ENCODE measurements at regions not wholly inside any gene's neighbourhood (a gene's known extent, or its start where the extent isn't known, plus 50 kb on each side); places are given as distances from the start of the nearest gene placed in this dataset.

DNA sequence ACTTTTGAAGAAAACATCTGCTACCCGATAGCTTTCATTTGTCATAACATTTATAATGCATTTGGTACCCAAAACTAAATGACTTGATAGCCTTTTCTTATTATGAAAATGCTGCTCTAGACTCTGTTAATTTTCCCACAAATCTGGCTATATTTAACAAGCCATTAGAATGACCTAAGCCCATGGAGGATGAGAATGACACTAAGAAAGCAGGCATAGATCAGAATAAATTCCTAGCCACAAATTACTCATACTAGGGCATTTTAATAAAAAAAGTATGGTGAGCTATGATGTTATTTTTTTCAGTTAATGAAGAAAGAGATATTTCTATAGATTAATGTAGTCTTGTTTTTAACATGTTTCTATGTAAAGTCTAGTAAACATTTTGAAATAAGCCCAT lies 1728.3 kb downstream of the SUCLG1 start:
- DNase-seq = no peak

- no peak for DNase-seq
Observed at GRCh38 chr2:82728090-82728489, 1731.0 kb downstream of the SUCLG1 start.

DNA sequence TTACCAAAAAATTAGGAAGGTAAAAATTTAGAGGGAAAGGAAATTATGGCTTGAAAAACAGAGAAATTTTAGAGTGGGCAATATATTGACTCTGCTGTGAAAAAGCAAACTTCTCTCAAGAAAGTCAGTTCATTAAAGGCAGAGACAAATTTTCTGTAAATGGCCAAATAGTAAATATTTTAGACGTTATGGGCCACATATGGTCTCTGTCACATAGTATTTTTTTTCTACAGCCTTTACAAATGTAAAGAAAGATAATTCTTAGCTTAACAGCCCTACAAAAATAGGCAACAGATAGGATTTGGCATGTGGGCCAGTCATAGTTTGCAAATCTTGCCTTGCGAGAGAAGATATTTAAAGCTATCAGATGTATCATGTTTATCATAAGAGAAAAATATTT lies 1750.4 kb downstream of the SUCLG1 start:
- DNase-seq = no peak

DNA sequence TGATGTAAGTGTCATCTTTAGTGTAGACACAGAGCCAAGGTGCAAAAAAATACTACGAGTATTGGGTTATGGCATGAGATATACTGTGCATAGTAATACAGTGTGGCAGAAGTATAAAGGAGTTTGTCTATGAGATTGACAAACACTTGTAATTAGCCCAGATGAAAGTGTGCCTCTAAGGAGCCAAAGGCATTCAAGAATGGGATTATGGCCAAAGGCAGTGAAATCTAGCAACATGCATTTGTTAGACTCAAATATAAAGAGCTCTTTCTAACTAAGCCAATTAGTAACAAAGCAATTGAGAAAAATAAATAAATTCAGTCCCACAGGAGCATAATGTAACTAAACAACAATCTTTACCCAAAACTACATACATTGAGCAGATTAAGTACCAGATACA lies 1761.8 kb downstream of the SUCLG1 start:
- no peak for DNase-seq

DNA sequence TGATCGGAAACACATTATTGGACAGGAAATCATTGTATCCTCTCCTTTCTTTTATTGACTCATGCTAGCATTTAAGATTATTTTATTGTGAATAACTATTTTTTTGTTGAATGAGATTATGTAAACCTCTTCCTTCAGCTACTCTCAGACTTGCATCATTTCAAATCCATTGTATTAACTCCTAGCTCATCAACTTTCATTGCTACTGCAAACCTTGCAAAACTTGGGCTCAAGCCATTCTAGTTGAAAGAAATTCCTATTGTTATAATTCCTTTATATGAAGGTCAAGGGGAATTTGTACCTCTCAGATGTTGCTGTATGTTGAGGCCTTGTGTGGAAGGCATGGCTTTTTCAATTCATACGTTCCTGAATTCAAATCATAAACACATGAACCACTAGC lies 1764.6 kb downstream of the SUCLG1 start:
- no peak for DNase-seq

DNA sequence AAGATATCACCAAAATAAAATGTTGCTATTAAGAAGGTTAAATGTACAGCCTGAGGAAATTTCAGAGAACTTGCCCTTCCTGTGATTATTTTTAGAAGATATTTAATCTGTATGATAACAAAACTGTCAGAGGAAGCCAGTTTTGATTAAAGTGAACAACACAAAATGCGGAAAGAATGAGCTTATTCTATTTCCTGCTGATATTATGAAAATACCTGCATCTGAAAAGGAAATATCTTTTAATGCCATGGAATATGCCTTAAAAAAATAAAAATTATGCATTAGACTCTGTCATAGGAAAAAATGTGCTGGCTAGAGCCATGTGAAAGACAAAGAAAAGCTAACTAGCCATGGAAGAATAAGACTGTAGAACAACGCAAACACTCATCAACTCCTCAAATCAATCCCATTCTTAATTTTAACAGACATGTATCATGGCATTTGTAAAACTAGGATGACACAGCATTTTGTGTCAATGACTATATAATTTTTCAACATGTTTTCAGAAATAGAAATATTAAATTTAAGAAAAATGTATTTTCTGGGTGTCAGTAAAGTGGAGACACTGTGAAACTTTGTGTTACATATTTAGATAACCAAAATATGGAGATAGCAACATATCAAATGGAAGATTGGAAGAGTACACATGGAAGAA lies 1768.2 kb downstream of the SUCLG1 start:
- no peak for DNase-seq

DNA sequence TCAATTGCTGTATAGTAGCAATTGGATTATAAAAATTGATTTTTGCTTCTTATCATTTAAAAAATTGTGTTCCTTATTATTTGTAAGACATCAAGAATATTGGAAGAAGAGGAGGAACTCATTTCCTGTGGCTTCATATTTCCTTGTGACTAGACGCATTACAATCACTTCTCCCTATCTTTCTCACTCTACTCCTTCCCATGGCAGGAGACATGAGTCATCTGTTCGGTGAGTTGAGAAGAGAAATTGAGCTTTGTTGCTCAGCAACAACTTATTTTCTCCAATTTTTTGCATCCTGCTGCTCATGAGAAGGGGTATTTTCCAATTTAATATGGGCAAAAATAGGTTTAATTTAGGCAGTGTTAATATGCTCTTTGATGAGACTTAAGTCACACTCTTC lies 1783.9 kb downstream of the SUCLG1 start:
- DNase-seq = no peak

DNA sequence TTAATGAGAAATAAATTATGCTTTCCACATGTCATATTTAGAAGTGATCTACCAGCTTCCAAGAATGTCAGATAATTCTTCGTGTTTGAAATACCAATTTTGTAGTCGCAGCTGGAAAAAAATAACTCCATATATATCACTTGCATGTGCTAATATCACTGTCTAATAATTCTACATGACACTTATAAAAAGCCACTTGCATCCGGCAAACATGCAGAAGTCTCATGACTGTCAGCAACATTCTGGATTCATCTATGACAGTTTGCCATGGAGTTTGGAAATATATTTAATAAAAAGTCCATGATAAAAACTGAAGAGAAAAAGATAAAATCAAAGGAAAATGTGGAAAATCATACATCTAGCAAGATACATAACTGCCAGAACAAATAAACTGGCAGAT lies 1784.4 kb downstream of the SUCLG1 start:
- no peak for DNase-seq

- no peak for DNase-seq
Observed at GRCh38 chr2:82667491-82667890, 1791.6 kb downstream of the SUCLG1 start.

GRCh38 chr2:82665691-82666090 lies 1793.4 kb downstream of the SUCLG1 start:
- no peak for DNase-seq

DNA sequence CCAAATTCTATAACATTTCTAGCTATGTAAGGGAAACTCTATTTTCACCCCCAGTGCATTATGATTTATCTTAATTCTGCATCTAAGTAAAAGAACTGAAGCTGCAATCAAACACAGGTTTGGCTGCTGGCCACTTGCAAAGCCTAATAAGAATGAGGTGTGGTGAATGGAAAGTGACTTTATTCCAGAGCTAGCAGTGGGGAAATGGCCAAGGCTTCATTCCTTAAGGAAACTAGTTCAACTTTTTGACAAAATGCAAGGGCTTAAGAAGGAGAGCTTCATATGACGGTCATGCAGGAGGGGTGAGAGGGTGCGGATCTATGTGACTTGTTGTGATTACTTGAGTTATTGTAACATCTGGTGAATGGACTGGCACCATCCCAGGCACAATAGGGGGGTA lies 1802.0 kb downstream of the SUCLG1 start:
- no peak for DNase-seq

DNA sequence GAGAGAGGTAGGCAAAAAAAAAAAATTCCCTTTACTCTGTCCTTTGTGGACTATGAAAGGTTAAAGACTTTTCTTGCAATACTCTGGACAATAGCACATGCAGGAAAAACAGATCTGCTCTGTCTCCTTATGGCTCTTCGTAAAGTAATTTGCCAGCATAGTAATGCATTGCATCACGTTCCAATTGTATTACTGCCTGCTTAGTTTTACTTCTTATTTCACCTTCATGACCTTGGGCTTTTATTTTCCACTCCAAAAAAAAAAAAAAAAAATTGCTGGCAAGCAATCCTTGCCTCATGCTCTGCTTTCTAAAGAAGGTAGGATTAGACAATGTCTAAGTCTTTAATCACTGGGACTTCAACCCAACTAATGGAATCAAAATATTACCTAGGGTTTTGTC lies 1802.7 kb downstream of the SUCLG1 start:
- no peak for DNase-seq

DNA sequence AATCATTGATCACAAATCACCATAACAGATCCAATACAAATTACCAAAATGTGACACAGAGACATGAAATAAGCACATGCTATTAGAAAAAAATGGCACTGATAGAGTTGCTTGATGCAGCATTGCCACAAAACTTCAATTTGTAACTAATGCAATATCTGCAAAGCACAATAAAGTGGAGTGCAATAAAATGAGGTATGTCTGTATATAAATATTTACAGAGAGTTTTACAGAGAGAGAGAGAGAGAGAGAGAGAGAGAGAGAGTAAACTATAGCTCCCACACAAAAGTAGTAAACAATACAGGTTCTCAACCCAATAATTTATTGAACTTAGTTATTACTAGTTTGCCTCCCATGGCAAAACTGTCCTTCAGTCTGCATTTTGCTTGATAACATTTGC lies 1807.0 kb downstream of the SUCLG1 start:
- DNase-seq = no peak

DNA sequence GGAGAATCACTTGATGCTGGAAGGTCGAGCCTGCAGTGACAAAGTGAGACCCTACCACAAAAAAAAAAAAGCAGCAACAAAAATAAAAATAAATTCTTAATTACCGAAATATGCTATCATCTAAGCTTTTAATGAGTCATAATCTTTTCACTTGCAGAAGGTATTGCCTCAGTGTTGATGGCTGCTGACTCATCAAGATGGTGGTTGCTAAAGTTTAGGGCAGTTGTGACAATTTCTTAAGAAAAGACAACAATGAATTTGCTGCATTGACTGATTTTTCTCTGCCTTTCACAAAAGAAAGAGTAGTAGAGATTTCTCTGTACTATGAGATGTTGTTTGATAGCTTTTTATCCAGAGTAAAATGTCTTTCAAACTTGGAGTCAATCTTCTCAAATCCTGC lies 1809.0 kb downstream of the SUCLG1 start:
- no peak for DNase-seq

GRCh38 chr2:82641598-82642180 lies 1817.4 kb downstream of the SUCLG1 start:
- DNase-seq = no peak

DNA sequence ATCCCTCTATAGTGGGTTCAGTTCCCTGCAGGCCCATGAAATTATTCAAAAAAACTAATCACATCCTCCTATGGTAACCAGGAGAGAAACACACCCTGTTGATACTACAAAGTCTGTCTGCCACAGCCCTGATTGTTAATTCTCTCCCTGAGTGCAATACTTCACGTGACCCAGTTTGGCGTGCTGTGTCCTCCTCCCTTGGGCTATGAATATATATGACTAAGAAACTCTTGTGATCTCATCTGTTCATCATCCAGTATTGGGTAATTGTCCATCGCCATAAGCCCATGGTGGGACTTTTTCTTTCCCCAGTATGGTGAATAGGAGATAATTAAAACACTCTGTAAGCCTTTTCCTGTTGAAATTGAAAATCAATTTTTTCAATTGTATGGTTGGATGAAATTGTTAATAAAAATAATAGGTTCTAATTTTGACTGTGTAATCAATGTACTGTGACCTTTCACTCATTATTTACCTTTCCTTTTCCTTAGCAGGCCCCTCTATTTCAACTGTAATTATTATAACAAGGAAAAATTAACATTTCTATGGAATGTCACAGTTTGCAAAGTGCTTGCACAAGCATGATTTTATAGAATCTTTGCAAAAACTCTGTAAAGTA lies 1822.6 kb downstream of the SUCLG1 start:
- DNase-seq = no peak

GRCh38 chr2:82599021-82599420 lies 1860.1 kb downstream of the SUCLG1 start:
- no peak for DNase-seq

GRCh38 chr2:82596581-82596980 lies 1862.5 kb downstream of the SUCLG1 start:
- DNase-seq = no peak

- DNase-seq = no peak
Observed at GRCh38 chr2:82591718-82592117, 1867.4 kb downstream of the SUCLG1 start.

GRCh38 chr2:82576656-82577055 lies 1882.4 kb downstream of the SUCLG1 start:
- DNase-seq = no peak

DNA sequence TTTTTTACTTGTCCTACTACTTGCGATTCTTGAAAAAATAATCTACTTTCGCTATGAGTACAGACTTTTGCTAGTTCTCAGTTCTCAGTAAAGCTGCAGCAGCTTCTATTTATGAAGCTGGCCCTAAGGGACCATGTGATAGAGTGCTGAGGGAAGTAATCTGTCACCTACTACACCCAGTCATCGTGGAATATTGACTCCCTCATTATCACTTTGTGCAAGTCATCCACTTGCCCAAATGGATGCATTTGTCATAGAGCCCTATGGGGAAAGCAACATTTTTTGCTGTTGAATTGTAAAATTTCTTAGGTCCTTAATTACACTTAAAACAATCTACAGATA lies 1919.8 kb downstream of the SUCLG1 start:
- no peak for DNase-seq

DNA sequence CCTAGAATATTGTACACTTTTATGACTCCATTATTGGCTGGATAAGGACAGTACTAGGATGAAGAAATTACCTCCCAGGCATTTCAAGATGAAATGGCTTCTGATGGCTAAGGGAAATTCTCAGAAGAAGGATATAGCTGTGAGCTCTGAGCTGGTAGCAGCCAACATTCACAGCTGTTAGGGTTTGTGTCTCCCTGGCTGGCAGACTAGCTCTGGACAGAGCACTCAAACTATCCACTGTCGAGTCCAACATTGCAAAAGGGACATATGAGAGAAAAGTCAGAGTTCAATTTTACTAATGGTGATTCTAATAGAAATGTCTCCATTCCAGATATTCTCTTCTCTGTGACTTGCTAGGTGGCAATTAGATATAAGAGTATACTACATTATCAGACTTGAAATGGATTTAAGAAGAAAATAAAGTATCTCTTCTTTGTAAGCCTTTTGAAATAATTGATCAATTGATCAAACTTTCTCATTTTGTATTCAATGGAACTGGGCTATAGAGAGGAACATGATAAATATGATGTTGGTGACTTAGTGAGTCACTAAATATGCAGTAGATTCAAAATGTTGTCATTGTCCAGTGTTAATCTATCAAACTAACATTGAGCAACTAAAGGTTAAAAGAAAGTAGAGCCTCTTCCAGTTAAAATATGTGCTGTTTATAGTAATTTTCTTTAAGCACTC lies 1920.3 kb downstream of the SUCLG1 start:
- no peak for DNase-seq

GRCh38 chr2:82528288-82528687 lies 1930.8 kb downstream of the SUCLG1 start:
- no peak for DNase-seq

All from hypothalamus (tissue), 51 donors.